K562 (cell line): ENCODE measurements at regions not wholly inside any gene's neighbourhood (a gene's known extent, or its start where the extent isn't known, plus 50 kb on each side); places are given as distances from the start of the nearest gene placed in this dataset.

Experiments used
- ATAC-seq: fragments of 200-7000 bp; cut with Tn5 transposase; 3 replicates; pipeline ENCODE4 v1.9.1; 2020; ENCODE audit warnings: moderate library complexity
- BruUV-seq: library from RNA; stranded (reverse); fragments of 400-500 nt; replicated peaks from 2 replicates; lab custom pipeline; 2021; lab: Mats Ljungman, UMichigan
- CTCF ChIA-PET: fragments of 300-600 bp; formaldehyde crosslinking; extraction: SDS; loops from one replicate; lab custom pipeline; 2021; ENCODE audit warnings: low intra/inter-chr PET ratio; lab: Yijun Ruan, JAX
- POLR2A ChIA-PET: fragments of 300-600, 350-650 bp; sonication (Branson Sonifier 250); formaldehyde crosslinking; extraction: SDS; loops from one replicate; lab custom pipeline; 2021; ENCODE audit warnings: antibody characterized with exemption, inconsistent platforms; lab: Yijun Ruan, JAX
- DNase-seq, 4 experiments: peaks; one replicate each; pipeline versions ENCODE4 v3.0.0 to v3.0.0-alpha.2; 2011 to 2018; ENCODE audit warnings: low spot score in 3 of 4, mixed read lengths in 3 of 4; ENCODE audit errors: extremely low read depth in 1 of 4
- FAIRE-seq: peaks from 2 replicates; lab custom pipeline; 2011; peaks lifted over from hg19 to GRCh38; lab: Jason Lieb, UNC
- H2AFZ ChIP-seq: 2 replicates; pipeline ENCODE4 v1.6.0; 2011; ENCODE audit warnings: low read depth, low read length, control low read depth, inconsistent platforms
- H3K27ac ChIP-seq: fragments of 200-600 bp; 3 replicates; pipeline ENCODE4 v1.8.0; 2011; ENCODE audit warnings: low read depth, mild to moderate bottlenecking, control low read depth, inconsistent platforms, low read length, moderate library complexity, mixed read lengths; ENCODE audit errors: extremely low read depth
- H3K27me3 ChIP-seq, 2 experiments: fragments of 300-600 bp in 1 of 2; 2 replicates in 1 of 2; 3 replicates in 1 of 2; pipeline versions ENCODE4 v1.6.0 to v1.8.0; 2011; ENCODE audit warnings: inconsistent platforms in 2 of 2, low read length in 2 of 2, mild to moderate bottlenecking in 1 of 2, mixed read lengths in 1 of 2, moderate library complexity in 1 of 2; ENCODE audit not compliant: control insufficient read depth in 2 of 2, insufficient read depth in 2 of 2
- H3K36me3 ChIP-seq: fragments of 300-600 bp; 3 replicates; pipeline ENCODE4 v1.8.0; 2011; ENCODE audit warnings: mild to moderate bottlenecking, low read length, inconsistent platforms; ENCODE audit not compliant: control insufficient read depth, insufficient read depth
- H3K4me1 ChIP-seq, 2 experiments: fragments of 200-600 bp in 1 of 2; replicated peaks in 1 of 2; 2 replicates in 1 of 2; 3 replicates in 1 of 2; pipeline versions ENCODE4 v1.5.1 to v1.8.0; 2011; ENCODE audit warnings: inconsistent platforms in 2 of 2, low read length in 2 of 2, mild to moderate bottlenecking in 1 of 2, mixed read lengths in 1 of 2, moderate library complexity in 1 of 2; ENCODE audit not compliant: control insufficient read depth in 2 of 2, insufficient read depth in 2 of 2
- H3K4me2 ChIP-seq: 2 replicates; pipeline ENCODE4 v1.6.1; 2011; ENCODE audit warnings: low read length, control low read depth, inconsistent platforms, mixed read lengths; ENCODE audit not compliant: insufficient read depth
- H3K4me3 ChIP-seq: fragments of 200-600 bp; sonication (generic), shearing (Covaris generic); 2 replicates; pipeline ENCODE4 v1.5.1; 2016; ENCODE audit warnings: control low read depth, inconsistent platforms
- H3K79me2 ChIP-seq: fragments of 200-600 bp; 3 replicates; pipeline ENCODE4 v1.8.0; 2011; ENCODE audit warnings: low read length, inconsistent platforms; ENCODE audit not compliant: control insufficient read depth, insufficient read depth
- H3K9ac ChIP-seq, 2 experiments: 2 replicates each; pipeline versions ENCODE4 v1.6.0 to v1.6.1; 2011; ENCODE audit warnings: low read depth in 2 of 2, low read length in 2 of 2, control low read depth in 1 of 2, inconsistent platforms in 1 of 2, mild to moderate bottlenecking in 1 of 2, mixed read lengths in 1 of 2; ENCODE audit not compliant: insufficient read depth in 1 of 2
- H3K9me1 ChIP-seq: one replicate; pipeline ENCODE4 v1.6.0; 2011; ENCODE audit warnings: inconsistent platforms, mild to moderate bottlenecking, low read length, moderate library complexity; ENCODE audit not compliant: control insufficient read depth, insufficient read depth
- H3K9me3 ChIP-seq: replicated peaks from 2 replicates; pipeline ENCODE4 v1.5.1; 2011; ENCODE audit warnings: low read depth, low read length, inconsistent platforms; ENCODE audit not compliant: control insufficient read depth, insufficient read depth
- H4K20me1 ChIP-seq: replicated peaks from 2 replicates; pipeline ENCODE4 v1.6.1; 2011; ENCODE audit warnings: low read length, inconsistent platforms, mixed read lengths; ENCODE audit not compliant: control insufficient read depth, insufficient read depth
- BMI1 ChIP-seq: fragments of 150-350 bp; IDR thresholded peaks from 2 replicates; pipeline ENCODE4 v1.6.1; 2014; ENCODE audit warnings: low read length
- HOXB6 ChIP-seq: fragments of 250-450 bp; sonication (Bioruptor Pico); IDR thresholded peaks from 2 replicates; pipeline ENCODE4 v1.5.1; 2022; ENCODE audit warnings: mild to moderate bottlenecking, borderline replicate concordance
- LARP7 ChIP-seq: fragments of 450-650 bp; IDR thresholded peaks from 2 replicates; pipeline ENCODE4 v1.6.1; 2016
- SUPT5H ChIP-seq: fragments of 450-650 bp; IDR thresholded peaks from 2 replicates; pipeline ENCODE4 v1.6.1; 2016
- ZNF174 ChIP-seq: fragments of 250-450 bp; sonication (Bioruptor Pico); IDR thresholded peaks from 2 replicates; pipeline ENCODE4 v1.4.0; 2020; ENCODE audit warnings: mild to moderate bottlenecking
- ZNF395 ChIP-seq: fragments of 200-800 bp; sonication (Bioruptor generic); IDR thresholded peaks from 2 replicates; pipeline ENCODE4 v1.6.1; 2017; ENCODE audit warnings: missing genetic modification characterization, missing compliant biosample characterization
- WGBS: fragments of 100-300 bp; shearing (Covaris generic); methylation state at CpG from one replicate; pipeline ENCODE4 v1.1.6; 2016; ENCODE audit warnings: low coverage, mixed read lengths; ENCODE audit not compliant: insufficient coverage; ENCODE audit errors: missing lambda C conversion rate; 5-methylcytosine and 5-hydroxymethylcytosine counted together
- in situ Hi-C: fragments of 300-500 bp; cut with MboI; formaldehyde crosslinking; loops from 4 replicates; pipeline ENCODE4 v1.15.0; 2018; ENCODE audit warnings: inconsistent platforms, mixed read lengths
- intact Hi-C: fragments of 100-400 bp; cut with micrococcal nuclease; formaldehyde crosslinking; loops from 2 replicates; pipeline ENCODE4 v1.14.2; 2022
- TF ChIP-seq, protein P1 (sequence below): sonication (generic); formaldehyde crosslinking; IDR thresholded peaks from 2 replicates; pipeline ENCODE4 v1.8.0; 2022; ENCODE audit warnings: missing genetic modification reagents, mild to moderate bottlenecking, moderate library complexity, borderline replicate concordance

- Histone ChIP-seq H3K4me3 (no peak overlapping the region), H3K36me3 (no peaks in the 10 kb centered on the region), H3K27me3 (no peaks in the 10 kb centered on the region), H3K79me2 (no peaks in the 10 kb centered on the region), H3K9me3 (no peaks in the 10 kb centered on the region; the same call in 1 of the 2 replicates), H3K9me1 (no peaks in the 10 kb centered on the region), H2AFZ (no peak overlapping the region), H3K9ac (no peak overlapping the region), H3K4me2 (no peak overlapping the region), H3K4me1 (no peaks in the 10 kb centered on the region), H3K27ac (no peak overlapping the region), H4K20me1 (no peaks in the 10 kb centered on the region)
- POLR2A ChIA-PET, result no interaction called here
- TF ChIP-seq SUPT5H, result no peak
- TF ChIP-seq, protein P1, sequence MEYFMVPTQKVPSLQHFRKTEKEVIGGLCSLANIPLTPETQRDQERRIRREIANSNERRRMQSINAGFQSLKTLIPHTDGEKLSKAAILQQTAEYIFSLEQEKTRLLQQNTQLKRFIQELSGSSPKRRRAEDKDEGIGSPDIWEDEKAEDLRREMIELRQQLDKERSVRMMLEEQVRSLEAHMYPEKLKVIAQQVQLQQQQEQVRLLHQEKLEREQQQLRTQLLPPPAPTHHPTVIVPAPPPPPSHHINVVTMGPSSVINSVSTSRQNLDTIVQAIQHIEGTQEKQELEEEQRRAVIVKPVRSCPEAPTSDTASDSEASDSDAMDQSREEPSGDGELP, result no peak
- no peak for TF ChIP-seq BMI1
- TF ChIP-seq LARP7, result no peak
- no peak for TF ChIP-seq ZNF395 (CRISPR knock-in tag)
- no peak for TF ChIP-seq ZNF174
- no peak for TF ChIP-seq HOXB6 (CRISPR knock-in tag)
- WGBS, result 32% methylated on average over 3 of the region's 3 CpGs
- in situ Hi-C loops (no loop called here), intact Hi-C loops (no loop called here)
- DNase-seq (no peak), ATAC-seq (no peak), FAIRE-seq (no peak)
- CTCF ChIA-PET, result no interaction called here
- no TSS peak for BruUV-seq
Observed at GRCh38 chr2:58560531-58560930, 319.4 kb upstream of the FANCL start.
